CD14-positive monocyte (primary cell): ENCODE measurements at regions not wholly inside any gene's neighbourhood (a gene's known extent, or its start where the extent isn't known, plus 50 kb on each side); places are given as distances from the start of the nearest gene placed in this dataset.

Experiments
- DNase-seq, 3 donors: peaks; one replicate each; pipeline ENCODE4 v3.0.0-alpha.2; 2011 to 2022
- H2AFZ ChIP-seq: 2 replicates; pipeline ENCODE4 v1.6.0; 2012; ENCODE audit warnings: mild to moderate bottlenecking, low read depth, low read length, inconsistent platforms; ENCODE audit not compliant: insufficient read depth, poor library complexity, severe bottlenecking
- H3K27ac ChIP-seq, 2 donors: 1 replicate in 1 of 2; 2 replicates in 1 of 2; pipeline ENCODE4 v1.5.1; 2012 to 2013; ENCODE audit warnings: low read length in 2 of 2, control low read depth in 1 of 2, inconsistent platforms in 1 of 2, low read depth in 1 of 2, mild to moderate bottlenecking in 1 of 2
- H3K27me3 ChIP-seq, 2 donors: one replicate each; pipeline versions ENCODE4 v1.6.0 to v1.6.1; 2011 to 2013; ENCODE audit warnings: low read length in 2 of 2; ENCODE audit not compliant: control insufficient read depth in 2 of 2, insufficient read depth in 2 of 2
- H3K36me3 ChIP-seq, 2 donors: replicated peaks in 1 of 2; 1 replicate in 1 of 2; 2 replicates in 1 of 2; pipeline versions ENCODE4 v1.5.1 to v1.6.1; 2012 to 2013; ENCODE audit warnings: low read length in 2 of 2, control low read depth in 1 of 2, inconsistent platforms in 1 of 2, mild to moderate bottlenecking in 1 of 2; ENCODE audit not compliant: insufficient read depth in 2 of 2, control insufficient read depth in 1 of 2
- H3K4me1 ChIP-seq, 2 donors: 1 replicate in 1 of 2; 2 replicates in 1 of 2; pipeline versions ENCODE4 v1.5.1 to v1.6.1; 2012 to 2013; ENCODE audit warnings: low read length in 2 of 2, control low read depth in 1 of 2, inconsistent platforms in 1 of 2, mild to moderate bottlenecking in 1 of 2, moderate library complexity in 1 of 2; ENCODE audit not compliant: insufficient read depth in 2 of 2, control insufficient read depth in 1 of 2
- H3K4me2 ChIP-seq: replicated peaks from 2 replicates; pipeline ENCODE3; 2012; ENCODE audit warnings: low read length, moderate library complexity, mild to moderate bottlenecking; ENCODE audit not compliant: poor library complexity, severe bottlenecking; ENCODE audit errors: extremely low read depth
- H3K4me3 ChIP-seq, 3 experiments: fragments of 200-600 bp in 1 of 3; sonication (generic) in 1 of 3; replicated peaks in 1 of 3; 1 replicate in 2 of 3; 2 replicates in 1 of 3; pipeline ENCODE4 v1.5.1; 2011 to 2013; ENCODE audit warnings: low read length in 3 of 3, mild to moderate bottlenecking in 3 of 3, control low read depth in 2 of 3, low read depth in 2 of 3, inconsistent platforms in 1 of 3, moderate library complexity in 1 of 3
- H3K79me2 ChIP-seq: 2 replicates; pipeline ENCODE4 v1.6.0; 2012; ENCODE audit warnings: mild to moderate bottlenecking, control low read depth, inconsistent platforms, low read length, moderate library complexity; ENCODE audit not compliant: insufficient read depth
- H3K9ac ChIP-seq: 2 replicates; pipeline ENCODE4 v1.6.0; 2017; ENCODE audit warnings: low read length, mild to moderate bottlenecking; ENCODE audit not compliant: insufficient read depth, poor library complexity, severe bottlenecking
- H3K9me3 ChIP-seq, 2 donors: replicated peaks in 1 of 2; 1 replicate in 1 of 2; 2 replicates in 1 of 2; pipeline versions ENCODE4 v1.5.1 to v1.6.1; 2012 to 2013; ENCODE audit warnings: low read length in 2 of 2, control low read depth in 1 of 2; ENCODE audit not compliant: control insufficient read depth in 1 of 2, insufficient read depth in 1 of 2
- H4K20me1 ChIP-seq: 2 replicates; pipeline ENCODE4 v1.6.0; 2012; ENCODE audit warnings: mild to moderate bottlenecking, low read length, control low read depth, moderate library complexity; ENCODE audit not compliant: insufficient read depth
- H3K27ac Mint-ChIP-seq, 7 donors: one replicate each; pipeline ENCODE4 v1.8.0; 2020; ENCODE audit warnings: mild to moderate bottlenecking in 7 of 7, mixed read lengths in 7 of 7, moderate library complexity in 6 of 7, inconsistent platforms in 2 of 7
- H3K27me3 Mint-ChIP-seq, 3 donors: one replicate each; pipeline ENCODE4 v1.8.0; 2021 to 2022; ENCODE audit warnings: low read depth in 3 of 3, mild to moderate bottlenecking in 3 of 3, mixed read lengths in 3 of 3, moderate library complexity in 3 of 3, inconsistent platforms in 1 of 3
- H3K36me3 Mint-ChIP-seq, 2 donors: one replicate each; pipeline ENCODE4 v1.8.0; 2020; ENCODE audit warnings: mixed read lengths in 2 of 2, inconsistent platforms in 1 of 2, mild to moderate bottlenecking in 1 of 2
- H3K4me1 Mint-ChIP-seq: one replicate; pipeline ENCODE4 v1.8.0; 2020; ENCODE audit warnings: mild to moderate bottlenecking, mixed read lengths
- H3K4me3 Mint-ChIP-seq, 2 donors: one replicate each; pipeline ENCODE4 v1.8.0; 2020; ENCODE audit warnings: mild to moderate bottlenecking in 2 of 2, mixed read lengths in 2 of 2, moderate library complexity in 1 of 2
- H3K9me3 Mint-ChIP-seq, 7 donors: one replicate each; pipeline ENCODE4 v1.8.0; 2020 to 2022; ENCODE audit warnings: mixed read lengths in 7 of 7, mild to moderate bottlenecking in 6 of 7, moderate library complexity in 6 of 7, inconsistent platforms in 2 of 7
- WGBS: methylation state at CpG from one replicate; pipeline ENCODE4 v1.1.5; 2013; ENCODE audit warnings: missing lambda C conversion rate; ENCODE audit not compliant: insufficient coverage; 5-methylcytosine and 5-hydroxymethylcytosine counted together
- intact Hi-C, 2 donors: fragments of 100-400 bp; cut with micrococcal nuclease; formaldehyde crosslinking; loops; one replicate each; pipeline versions ENCODE4 v1.15.0 to v1.15.1; 2023
- TF ChIP-seq, protein P1 (sequence below): fragments of 200-600 bp; IDR thresholded peaks from one replicate; pipeline ENCODE4 v1.8.0; 2022; ENCODE audit warnings: antibody characterized with exemption, mild to moderate bottlenecking

DNA sequence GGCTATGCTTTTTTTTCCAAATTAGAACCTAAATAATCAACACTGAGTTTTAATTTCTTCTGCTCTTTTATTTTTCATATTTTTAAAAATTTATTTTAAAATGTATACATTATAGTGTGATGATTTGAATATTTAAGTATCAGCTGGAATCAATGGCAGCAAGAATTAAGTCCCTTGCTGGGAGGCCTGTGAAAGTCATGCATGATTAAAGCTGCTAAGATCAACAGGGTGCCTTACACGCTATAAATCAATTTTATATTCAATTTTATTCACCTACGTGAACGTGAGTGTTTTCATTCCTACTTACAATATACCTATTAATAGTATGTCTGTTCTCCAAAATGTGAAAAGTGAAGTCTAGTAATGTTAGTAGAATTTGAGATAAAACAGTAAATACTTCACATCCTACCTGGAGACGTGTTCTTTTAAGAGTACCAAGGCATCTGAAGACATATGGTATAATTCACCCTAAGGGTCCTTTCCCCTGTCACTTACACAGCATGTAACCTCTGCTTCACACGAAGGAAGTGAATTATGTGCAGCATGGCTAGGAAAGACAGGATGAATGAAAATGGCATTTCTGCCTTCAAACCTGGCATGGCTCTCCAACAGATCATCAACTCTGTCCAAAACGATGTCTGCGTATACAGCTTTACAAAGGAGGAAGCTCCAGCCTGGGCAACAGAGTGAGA lies 640.4 kb upstream of the ROBO1 start:
- Mint-ChIP-seq H3K4me1 (no peaks in the 10 kb centered on the region), H3K27me3 (no peaks in the 10 kb centered on the region), H3K36me3 (no peaks in the 10 kb centered on the region), H3K9me3 (peaks cover 0 to 9% (median 0%) of the 10 kb centered on the region in 7 donors), H3K4me3 (no peak overlapping the region), H3K27ac (no peak overlapping the region)
- Histone ChIP-seq H3K27me3 (no peaks in the 10 kb centered on the region), H3K4me1 (no peaks in the 10 kb centered on the region), H3K79me2 (no peaks in the 10 kb centered on the region), H3K4me2 (no peak overlapping the region), H3K4me3 (no peak overlapping the region), H3K9ac (no peak overlapping the region), H3K27ac (no peak overlapping the region), H2AFZ (no peak overlapping the region), H4K20me1 (no peaks in the 10 kb centered on the region), H3K36me3 (no peaks in the 10 kb centered on the region), H3K9me3 (no peaks in the 10 kb centered on the region)
- no peak for DNase-seq
- intact Hi-C loops, result no loop called here
- TF ChIP-seq, protein P1, sequence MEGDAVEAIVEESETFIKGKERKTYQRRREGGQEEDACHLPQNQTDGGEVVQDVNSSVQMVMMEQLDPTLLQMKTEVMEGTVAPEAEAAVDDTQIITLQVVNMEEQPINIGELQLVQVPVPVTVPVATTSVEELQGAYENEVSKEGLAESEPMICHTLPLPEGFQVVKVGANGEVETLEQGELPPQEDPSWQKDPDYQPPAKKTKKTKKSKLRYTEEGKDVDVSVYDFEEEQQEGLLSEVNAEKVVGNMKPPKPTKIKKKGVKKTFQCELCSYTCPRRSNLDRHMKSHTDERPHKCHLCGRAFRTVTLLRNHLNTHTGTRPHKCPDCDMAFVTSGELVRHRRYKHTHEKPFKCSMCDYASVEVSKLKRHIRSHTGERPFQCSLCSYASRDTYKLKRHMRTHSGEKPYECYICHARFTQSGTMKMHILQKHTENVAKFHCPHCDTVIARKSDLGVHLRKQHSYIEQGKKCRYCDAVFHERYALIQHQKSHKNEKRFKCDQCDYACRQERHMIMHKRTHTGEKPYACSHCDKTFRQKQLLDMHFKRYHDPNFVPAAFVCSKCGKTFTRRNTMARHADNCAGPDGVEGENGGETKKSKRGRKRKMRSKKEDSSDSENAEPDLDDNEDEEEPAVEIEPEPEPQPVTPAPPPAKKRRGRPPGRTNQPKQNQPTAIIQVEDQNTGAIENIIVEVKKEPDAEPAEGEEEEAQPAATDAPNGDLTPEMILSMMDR, result no peak
- WGBS, result no CpG with 5 or more reads among the region's 7 CpGs

DNA sequence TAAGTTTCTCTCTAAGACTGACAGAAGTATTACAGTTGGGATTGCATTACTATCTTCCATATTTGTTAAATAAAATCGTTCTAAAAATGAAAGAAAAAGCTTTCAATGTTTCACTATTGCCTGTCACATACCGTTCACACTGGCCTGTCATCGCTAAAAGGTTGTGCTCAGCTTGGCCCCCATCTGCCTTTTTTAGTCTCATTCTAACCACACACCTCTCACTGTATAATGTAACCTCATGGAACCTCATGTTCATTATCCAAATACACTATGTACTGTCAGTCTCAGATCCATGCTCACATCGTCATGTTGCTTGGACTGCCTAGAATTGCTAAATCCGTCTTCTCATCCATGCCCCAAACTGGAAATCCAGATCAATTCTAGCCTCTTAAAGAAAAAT lies 637.8 kb upstream of the ROBO1 start:
- Mint-ChIP-seq H3K27me3 (no peaks in the 10 kb centered on the region), H3K4me3 (no peak overlapping the region), H3K4me1 (no peaks in the 10 kb centered on the region), H3K27ac (no peak overlapping the region), H3K9me3 (peaks cover 0 to 12% (median 2%) of the 10 kb centered on the region in 7 donors), H3K36me3 (no peaks in the 10 kb centered on the region)
- no peaks in the 10 kb centered on the region for H3K79me2 ChIP-seq
- intact Hi-C loops, result no loop called here
- no peaks in the 10 kb centered on the region for H3K4me1 ChIP-seq
- TF ChIP-seq, protein P1, result no peak
- H3K9ac ChIP-seq, result no peak overlapping the region
- no peak overlapping the region for H3K27ac ChIP-seq
- H3K4me3 ChIP-seq, result no peak overlapping the region
- 94% methylated on average over 4 of the region's 5 CpGs for WGBS
- no peak overlapping the region for H3K4me2 ChIP-seq
- no peaks in the 10 kb centered on the region for H4K20me1 ChIP-seq
- no peaks in the 10 kb centered on the region for H3K27me3 ChIP-seq
- H3K9me3 ChIP-seq, result peaks cover 0 to 4% of the 10 kb centered on the region in 2 donors
- no peaks in the 10 kb centered on the region for H3K36me3 ChIP-seq
- DNase-seq, result no peak
- H2AFZ ChIP-seq, result no peak overlapping the region
